ENCODE measurements at regions not wholly inside any gene's neighbourhood (a gene's known extent, or its start where the extent isn't known, plus 50 kb on each side); places are given as distances from the start of the nearest gene placed in this dataset.

DNA sequence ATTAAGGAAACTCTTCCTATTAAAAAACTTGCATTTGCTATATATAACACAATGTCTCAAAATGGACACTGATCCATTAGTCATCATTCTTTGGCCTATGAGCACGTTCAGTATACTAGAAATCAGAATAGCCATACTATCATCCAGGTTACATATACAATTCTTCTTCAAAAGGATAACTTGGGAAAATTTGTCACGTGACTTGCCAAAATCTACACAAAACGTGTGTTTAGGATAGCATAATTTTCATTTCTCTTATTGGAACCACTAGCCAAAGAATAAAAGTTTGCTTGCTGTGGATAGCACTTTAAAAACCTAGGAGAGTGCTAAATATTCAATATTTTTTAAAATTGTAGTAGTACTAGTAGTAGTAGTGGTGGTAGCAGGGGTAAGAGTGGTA, 714.3 kb upstream of the FOXG1 start:
- TF ChIP-seq REST (IDR thresholded peaks at IDR 0.05; ENCODE audit: low read depth) (no peak), TCF12 (IDR thresholded peaks at IDR 0.05; ENCODE audit: low read depth) (no peak), RAD21 (IDR thresholded peaks at IDR 0.05; ENCODE audit: low read depth) (no peak), YY1 (IDR thresholded peaks at IDR 0.05; ENCODE audit: low read depth) (no peak), TAF1 (IDR thresholded peaks at IDR 0.05; ENCODE audit: low read depth) (no peak), CREB1 (IDR thresholded peaks at IDR 0.05; ENCODE audit: low read depth) (no peak), EGR1 (IDR thresholded peaks at IDR 0.05) (no peak), FOXM1 (IDR thresholded peaks at IDR 0.05; ENCODE audit: borderline replicate concordance, low read depth) (no peak), TEAD4 (IDR thresholded peaks at IDR 0.05) (no peak)
- TF ChIP-seq, protein P1, sequence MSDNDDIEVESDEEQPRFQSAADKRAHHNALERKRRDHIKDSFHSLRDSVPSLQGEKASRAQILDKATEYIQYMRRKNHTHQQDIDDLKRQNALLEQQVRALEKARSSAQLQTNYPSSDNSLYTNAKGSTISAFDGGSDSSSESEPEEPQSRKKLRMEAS (IDR thresholded peaks at IDR 0.05): no peak
